GM18502 (cell line): ENCODE measurements at regions not wholly inside any gene's neighbourhood (a gene's known extent, or its start where the extent isn't known, plus 50 kb on each side); places are given as distances from the start of the nearest gene placed in this dataset.

Source experiments
- ATAC-seq: cut with Tn5 transposase; IDR thresholded peaks from one replicate; pipeline ENCODE4 v1.9.1; 2021; ENCODE audit warnings: mild to moderate bottlenecking; ENCODE audit not compliant: unreplicated experiment, poor library complexity

DNA sequence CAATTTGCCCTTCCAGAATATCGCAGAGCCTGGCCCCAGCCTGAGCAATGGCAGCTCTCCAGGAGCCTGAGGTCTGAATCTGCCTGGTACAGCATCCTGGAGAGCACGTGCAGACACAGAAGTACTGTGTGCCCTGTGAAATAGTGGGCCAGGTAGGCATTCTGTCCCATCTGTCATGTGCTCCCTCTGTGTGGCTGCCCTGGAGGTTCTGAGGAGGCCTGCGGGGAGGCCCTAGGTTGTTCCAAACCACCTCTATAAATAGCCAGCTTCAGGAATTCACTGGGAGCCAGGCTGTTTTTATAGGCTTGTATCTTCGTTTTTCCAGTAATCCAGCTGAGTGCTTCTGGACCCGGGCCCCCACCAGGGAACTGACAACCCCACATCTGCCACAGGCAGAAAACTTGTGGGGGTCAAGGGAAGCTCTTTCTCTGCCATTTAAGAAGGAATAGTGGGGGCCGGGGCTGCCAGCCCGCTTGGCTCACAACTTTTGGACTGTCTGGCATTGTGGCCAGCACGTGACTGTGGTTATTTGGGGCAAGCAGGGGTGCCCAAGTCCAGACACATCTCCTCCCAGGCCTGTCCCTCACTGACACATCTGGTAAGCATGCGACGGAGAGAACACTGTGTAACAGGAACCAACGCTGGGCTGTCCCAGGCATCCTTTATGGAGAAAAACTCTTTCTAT lies 356.3 kb upstream of the TNRC6C start:
- ATAC-seq, result no peak

DNA sequence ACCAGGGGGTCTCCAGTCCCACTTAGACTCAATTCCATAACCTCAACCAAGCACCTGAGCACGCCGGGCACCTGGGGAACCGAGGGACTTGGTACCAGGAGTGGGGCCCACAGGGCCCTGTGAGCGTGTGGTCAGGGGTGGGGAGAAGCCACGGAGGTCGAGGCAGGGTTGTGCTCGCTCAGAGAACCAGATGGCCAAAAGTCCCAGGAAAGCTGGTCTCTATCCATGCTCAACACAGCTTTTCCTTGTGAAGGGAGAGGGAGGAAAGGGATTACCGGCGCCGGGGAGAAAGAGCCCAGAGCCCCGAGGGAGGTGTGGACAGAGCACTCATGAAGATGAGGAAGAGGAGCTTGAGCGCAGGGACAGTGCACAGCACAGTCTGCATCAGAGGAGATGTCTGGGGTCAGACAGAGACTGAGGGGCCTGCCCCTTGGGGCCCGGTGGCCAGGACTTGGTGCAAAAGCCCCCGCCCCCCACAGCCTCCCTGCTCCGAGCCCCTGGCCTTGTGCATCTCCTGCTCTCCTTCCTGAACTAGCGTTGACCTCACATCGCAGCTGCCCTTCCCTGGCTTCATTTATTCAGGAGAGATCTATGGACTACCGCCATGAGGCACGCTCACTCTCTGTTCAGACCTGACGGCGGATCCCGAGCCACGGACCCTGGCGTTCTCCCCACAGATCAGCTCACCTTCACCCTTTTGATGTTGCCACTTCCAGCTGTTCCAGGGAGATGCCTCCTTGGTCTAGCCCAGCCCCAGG lies 355.4 kb upstream of the TNRC6C start:
- no peak for ATAC-seq

DNA sequence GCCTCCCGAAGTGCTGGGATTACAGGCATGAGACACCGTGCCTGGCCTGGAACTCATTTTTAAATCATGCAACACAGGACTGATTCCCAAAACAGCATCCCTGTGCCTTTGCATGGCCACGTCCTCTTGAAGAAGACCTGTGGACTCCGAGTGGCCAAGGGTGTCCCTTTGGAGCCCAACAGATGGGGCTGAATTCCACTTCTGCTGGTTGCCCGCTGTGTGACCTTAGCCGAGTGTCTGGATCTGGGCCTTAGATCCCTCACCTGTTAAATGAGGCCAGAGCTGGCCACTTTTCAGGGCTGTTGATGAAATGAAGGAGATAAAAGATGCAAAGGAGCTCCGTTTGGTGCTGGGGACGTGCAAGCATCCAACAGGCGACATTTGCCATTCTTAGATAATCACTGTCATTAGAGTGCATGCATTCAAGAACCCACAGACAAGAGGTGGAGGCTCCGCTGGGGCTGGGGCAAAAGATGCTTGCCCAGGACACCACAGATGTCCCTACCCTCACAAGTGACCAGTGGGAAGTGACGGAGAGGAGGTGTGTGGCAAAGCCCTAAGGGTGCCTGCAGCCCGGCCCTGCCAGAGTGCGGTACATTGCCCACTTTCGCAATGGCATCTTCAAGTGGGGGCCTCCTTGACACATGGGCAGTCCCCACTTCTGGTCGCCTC lies 354.1 kb upstream of the TNRC6C start:
- ATAC-seq, result no peak

DNA sequence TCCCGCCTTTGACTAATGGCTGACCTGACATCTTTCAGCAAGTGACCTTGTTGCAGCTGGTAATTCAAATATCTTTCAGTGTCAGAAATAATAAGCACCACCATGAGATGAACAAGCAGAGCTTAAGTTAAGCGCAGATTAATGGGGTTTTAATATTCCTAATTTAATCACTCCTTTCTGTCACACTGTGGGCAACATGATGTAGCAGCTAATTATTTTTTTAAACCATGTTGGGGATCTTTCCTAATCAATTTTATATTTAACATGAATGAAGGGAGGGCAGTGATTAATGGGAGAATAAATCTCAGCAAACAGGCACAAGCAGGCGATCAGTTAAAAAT lies 353.6 kb upstream of the TNRC6C start:
- no peak for ATAC-seq

DNA sequence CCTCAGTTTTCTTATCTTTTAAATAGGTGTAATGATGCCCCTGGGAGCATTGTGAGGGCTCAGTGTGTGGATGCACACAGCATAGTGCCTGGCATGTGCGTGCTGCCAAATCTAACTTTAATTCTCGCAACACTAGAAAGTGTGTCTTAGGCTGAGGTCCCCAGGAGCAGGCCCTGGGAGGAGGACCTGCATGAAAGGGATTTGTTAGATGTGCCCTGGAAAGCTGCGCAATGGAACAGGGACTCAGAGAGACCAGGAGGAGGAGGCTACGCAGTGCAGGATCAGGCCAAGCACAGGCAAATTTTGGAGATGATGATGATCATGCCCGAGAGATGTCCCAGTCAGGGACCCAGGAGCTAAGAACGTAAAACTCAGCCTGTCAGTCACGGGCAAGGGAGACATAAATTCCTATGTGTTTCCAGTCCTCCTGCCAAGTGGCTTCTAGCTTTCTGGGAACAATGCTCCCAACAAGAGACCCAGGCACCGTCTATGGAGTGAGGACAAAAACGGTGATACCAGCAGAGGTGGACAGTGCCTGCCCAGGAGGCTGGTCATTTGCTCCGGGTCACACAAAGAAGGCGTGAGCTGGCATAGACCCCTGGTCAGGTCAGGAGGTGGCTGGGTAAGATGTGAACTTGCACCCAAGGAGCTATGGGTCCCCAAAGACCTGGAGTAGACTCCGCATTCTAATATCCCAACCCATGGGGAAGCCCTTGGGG lies 352.2 kb upstream of the TNRC6C start:
- ATAC-seq, result no peak

DNA sequence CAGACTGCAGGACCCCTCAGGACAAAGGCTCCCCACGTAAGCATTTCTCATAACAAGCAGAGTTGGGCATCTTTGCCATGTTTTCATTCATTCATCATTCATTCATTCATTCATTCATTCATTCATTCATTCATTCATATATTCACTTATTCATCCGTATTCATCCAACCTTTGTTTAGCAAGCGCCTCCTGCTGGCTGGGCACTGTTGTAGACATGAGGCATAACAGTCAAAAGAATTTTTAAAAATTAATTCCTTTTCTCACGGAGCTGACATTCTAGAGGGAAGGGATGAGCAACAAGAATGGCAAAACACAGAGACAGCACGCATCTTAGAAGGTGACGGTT lies 351.7 kb upstream of the TNRC6C start:
- no peak for ATAC-seq

DNA sequence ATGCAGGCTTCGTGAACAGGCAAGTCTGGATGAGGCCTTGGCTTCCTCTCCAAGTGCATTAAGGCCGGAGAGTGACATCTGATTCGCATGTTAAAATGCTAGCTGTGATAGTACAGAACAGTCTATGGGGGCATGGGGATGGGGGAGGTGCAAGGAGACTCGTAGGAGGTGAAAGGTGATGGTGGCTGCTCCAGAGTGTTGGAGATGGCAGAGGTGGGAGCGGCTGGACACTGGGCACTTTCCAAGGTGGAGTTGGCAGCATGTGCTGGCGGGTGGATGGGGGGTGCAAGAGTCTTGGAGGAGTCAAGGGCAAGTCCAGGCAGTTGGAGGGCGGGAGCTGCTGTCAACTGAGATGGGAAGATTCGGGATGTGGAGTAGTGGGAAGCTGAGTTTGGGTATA lies 350.9 kb upstream of the TNRC6C start:
- no peak for ATAC-seq

DNA sequence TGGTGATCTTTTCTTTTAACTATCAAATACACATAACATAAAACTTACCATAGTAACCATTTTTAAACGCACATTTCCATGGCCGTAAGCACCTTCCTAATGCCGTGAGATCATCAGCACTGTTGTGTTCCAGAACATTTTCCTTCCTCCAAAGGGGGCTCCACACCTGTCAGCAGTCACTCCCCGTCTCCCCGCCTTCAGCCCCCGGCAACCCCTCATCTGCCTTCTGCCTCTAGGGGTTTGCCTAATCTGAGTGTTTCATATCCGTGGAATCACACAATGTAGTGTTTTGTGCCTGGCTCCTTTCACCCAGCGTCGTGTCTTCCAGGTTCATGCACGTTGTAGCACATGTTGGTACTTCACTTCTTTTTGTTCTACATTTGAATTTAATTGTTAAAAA lies 350.1 kb upstream of the TNRC6C start:
- no peak for ATAC-seq

DNA sequence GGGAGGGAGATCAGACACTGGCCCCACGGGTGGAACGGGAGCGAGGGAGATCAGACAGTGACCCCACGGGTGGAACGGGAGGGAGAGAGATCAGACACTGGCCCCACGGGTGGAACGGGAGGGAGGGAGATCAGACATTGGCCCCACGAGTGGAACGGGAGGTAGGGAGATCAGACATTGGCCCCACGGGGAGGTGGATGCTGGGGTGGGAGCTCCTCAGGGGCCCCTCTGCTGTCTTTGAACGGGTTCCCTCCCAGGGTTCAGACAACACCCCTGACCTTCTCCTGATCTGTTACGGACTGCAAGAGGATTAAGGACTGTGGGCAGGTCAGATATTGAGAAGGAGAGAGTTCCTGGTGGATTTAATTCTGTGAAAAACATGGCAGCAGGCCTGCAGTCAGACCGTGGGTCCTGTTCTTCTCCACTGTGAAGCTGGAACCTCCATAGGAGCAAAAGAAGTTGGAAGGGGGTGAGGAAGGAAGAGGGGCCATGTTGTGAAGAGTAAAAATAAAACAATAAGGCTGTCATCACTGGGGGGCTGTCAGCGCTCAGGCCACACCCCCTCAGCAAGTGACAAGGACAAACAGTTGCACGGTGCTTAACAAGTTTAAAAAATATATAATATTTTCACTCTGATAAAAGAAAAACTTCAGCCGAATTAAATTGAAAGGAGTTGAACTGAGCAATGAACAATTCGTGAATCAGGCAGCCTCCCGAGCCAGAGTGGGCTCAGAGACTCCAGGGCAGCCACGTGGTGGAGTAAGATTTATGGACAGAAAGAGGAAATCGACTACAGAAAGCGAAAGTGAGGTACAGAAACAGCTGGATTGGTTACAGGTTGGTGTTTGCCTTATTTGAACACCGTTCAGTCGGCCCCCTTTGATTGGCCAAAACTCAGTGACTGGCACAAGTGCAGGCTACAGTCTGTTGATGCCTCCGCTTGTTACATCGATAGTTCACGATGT lies 348.7 kb upstream of the TNRC6C start:
- ATAC-seq, result no peak

DNA sequence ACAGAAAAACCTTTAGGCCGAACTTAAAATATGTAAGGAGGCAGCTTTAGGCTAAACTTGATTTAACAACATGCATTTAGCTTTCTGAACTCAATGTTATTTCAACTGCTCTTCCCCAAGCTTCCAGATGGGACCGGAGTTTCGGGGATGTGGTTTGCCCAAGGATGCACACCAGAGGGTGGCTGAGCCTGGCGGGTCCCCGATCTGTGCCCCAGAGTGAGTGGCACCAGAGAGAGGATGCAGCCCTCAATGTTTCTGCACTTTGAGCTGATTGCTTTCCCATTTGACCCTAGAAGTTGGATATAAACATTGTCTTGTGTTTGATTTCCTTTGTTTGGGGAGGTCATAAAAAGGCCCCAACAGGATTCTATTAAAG lies 348.0 kb upstream of the TNRC6C start:
- no peak for ATAC-seq

DNA sequence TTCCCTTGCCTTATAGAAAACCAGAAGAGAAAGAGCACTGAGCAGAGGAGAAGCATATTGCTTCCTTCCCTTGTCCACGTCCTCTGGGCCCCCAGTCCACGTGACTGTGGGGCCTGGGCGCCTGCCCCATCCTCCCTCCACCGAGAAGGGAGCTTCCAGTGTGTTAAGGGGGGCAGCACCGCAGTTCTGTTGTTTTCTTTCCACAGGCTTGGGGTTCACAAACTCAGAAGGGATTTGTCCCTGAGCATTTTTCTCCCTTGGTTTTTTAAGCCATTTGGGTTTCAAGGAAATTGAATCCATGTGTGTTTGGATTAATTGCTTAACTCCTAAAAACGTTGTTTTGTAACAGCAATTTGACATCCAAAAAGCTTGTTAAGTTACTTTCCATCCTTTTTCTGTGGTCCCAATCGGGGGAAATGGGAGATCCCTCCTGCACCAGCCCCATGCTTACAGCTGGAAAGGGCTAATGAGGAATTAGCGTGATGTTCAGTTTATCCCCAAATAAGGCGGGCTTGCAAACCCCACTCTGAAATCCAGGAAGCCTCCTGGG lies 347.5 kb upstream of the TNRC6C start:
- ATAC-seq, result no peak

DNA sequence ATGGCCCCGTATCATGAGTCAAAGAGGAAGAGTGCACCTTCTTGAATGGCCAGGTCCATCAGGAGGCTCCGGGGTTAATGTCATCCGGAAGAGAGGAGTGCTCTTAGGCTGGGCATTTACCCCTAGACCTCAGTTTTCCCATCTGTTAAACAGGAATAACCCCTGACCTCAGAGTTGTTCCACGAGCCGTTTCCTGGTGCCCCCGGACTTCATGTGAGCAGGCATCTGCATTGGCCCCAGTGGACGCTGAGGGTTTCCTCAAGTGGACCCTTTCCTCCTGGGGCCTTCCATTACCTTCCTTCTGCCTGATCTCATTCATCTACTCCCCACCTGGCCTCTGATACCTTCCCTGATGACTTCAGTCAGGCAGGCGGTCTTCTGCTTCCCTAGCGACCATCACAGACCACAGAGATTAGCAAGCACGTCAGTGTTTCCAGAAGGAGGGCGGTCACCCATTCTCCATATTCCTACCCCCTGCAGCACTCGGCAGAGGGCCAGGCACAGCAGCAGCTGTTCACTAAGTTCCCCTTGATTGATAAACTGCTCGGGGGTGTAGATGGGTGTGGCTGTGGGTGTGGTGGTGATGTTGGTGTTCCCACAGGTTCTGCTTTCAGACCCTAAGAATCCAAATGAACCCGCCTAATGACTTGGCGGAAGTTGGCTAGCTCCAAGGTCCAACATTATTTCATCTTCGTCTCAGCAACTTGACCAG lies 346.6 kb upstream of the TNRC6C start:
- ATAC-seq, result no peak

DNA sequence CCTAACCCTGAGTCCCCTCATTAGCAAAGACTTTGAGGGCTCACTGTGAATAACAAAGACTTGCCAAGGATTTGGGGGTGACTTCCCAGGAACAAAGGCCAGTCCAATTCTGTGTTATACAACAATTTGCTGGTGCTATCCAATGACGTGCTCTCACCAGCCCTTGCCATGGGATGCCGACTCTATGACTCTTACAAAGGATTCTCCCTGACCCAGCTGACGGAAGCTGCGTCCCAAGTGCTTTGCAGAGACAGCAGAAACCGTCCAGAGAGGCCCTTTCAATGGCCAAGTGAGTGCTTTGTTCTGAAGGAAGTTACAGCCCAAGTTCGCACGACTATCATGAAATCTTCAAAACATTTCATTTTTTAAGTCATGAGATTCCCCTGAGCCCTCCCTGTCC lies 345.3 kb upstream of the TNRC6C start:
- ATAC-seq, result no peak

DNA sequence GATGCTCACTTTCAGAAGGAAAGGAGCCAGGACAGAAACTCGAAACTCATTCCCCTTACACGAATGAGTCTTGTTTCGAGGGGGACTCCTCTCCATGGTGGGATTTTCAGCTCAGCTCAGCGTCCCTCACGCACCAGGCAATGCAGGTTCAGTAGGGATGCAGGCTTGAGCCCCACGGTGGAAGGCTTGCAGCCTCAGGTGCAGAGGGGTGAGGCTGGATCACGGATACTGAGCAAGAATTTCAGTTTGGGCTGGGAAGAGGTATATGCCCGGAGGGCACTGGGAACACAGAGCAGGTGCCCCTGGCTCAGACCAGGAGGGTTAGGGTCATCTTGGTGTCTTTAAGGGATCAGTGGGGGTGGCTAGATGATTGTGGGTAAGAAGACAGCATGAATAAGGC lies 344.9 kb upstream of the TNRC6C start:
- ATAC-seq, result no peak

DNA sequence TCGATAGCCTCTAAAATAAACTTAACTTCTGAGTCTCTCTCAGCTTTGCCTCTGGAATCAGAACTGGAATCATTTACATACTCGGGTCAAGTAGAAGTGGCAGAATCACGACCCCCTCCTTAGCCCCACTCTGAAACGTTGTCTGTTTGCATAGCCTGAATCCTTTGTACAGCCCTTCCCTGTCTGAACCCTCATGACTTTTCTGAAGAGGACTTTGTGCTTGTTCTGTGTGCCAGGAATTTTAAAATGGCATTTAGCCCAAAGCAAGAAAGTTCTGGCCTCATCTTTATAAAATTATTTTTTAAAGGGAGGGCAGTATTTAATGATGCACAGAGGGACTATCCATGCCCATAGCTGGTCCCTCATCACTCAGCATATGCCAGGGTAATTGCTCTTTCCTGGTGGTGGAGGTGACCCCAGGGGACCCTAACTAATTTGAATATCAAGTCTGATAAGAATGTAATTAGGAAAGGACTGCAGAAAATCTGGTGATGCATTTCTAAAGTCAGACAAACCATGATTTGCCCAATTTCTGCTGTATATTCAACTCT lies 342.7 kb upstream of the TNRC6C start:
- no peak for ATAC-seq

DNA sequence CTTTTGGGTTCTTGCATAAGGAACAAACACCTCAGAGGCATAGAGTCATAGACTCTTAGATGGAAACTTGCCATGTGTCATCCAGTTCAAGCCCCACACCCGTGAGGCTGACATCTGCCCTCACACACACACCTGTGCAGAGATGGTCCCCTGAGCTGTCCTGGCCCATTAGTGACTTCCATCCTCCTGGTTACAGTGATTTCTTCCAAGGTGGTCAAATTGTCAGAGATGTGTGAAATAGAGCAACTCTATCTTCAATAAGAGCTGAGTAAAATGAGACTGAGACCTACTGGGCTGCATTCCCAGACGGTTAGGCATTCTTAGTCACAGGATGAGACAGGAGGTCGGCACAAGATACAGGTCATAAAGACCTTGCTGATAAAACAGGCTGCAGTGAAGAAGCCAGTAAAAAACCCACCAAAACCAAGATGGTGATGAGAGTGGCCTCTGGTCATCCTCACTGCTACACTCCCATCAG lies 342.2 kb upstream of the TNRC6C start:
- no peak for ATAC-seq

DNA sequence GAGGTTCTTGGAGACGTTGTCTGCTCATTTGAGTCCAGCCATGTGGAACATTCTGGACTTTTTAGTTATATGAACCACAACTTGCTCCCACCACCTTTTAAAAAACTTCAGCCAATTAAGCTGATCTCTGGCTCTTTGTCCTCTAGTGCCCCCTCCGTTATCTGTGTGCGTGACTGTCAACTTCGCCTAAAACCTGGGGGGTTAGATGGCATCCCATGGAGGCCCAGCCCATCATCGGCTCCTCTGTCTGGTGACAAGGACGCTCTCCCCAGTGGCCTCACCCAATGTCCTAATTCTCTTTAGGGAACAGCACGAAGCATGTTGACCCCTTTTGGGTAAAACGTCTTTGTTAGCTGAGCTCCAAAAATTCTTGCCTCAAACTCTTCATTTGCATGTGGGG lies 341.0 kb upstream of the TNRC6C start:
- ATAC-seq, result no peak

DNA sequence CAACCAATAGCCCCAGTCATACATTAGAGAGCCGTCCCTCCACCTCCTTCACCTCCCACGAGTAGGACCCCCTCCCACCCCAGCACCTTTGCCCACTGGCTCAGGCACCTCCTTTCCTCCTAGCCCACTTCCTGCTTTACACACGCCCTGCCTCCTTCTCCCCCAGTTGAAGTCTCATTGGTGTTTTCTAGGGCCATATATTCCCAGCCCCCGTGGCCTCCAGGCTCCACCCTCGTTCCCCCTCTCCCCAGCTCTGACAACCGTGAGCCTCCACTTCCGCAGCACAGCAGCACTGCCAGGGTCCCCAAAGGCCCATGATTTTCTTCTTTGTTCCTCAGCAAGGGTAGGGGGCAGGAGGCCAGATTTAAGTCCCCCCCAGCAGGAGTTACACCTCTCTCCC lies 340.3 kb upstream of the TNRC6C start:
- no peak for ATAC-seq

DNA sequence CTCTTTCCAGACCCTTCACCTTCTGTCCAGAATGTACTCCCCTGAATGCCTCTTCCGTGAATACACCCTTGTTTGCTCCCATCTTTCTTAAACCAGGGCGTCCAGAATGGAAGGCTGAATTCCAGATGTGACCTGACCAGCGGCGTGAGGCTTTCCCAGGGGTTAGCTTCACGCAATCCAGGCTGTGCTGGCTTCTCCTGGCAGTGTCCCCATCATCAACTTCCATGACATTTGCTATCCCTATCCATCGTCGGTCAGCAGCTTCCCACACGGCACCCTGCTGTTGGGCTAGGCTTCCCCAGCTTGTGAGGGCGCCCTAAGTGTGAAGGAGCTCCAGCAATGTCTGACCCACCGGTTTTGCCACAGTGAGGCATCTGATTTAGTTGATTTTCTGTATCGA lies 339.8 kb upstream of the TNRC6C start:
- no peak for ATAC-seq
